ENCODE measurements at regions not wholly inside any gene's neighbourhood (a gene's known extent, or its start where the extent isn't known, plus 50 kb on each side); places are given as distances from the start of the nearest gene placed in this dataset.
A peak's percentile ranks its signal among the peaks of the same experiment; 100 is the strongest.

DNA sequence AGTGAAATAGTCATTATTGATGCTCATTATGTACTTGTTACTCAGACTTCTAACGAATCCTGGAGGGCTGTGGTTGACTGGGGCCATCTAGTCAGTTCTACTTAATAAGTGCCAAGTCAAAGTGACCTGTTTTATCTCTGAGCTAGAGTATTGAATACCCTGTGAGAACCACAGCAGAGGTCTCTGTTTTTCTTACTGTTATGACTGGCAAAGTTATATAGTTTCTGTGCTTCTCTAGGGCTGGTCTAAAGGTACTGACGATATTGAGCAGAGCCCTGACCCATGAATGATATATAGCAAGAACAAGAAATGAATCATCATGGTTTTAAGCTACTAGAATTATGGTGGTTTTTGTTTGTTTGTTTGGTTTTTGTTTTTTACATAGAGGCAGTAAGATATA, 555.8 kb downstream of the PLA2G4A start:
- Histone ChIP-seq H3K4me3 (no peak overlapping the region), H3K4me1 (replicated peaks in 1 of 2) (no peaks in the 10 kb centered on the region), H3K27ac (no peak overlapping the region)
- 19 to 96% (median 81%) methylated on average over 1 to 2 of the region's 2 CpGs; no CpG with 5 or more reads in 1 of the 10 experiments for WGBS, 10 experiments
- no peak for ATAC-seq (replicated peaks in 6 of 8)
- in situ Hi-C loops (cut with MboI; ENCODE audit: low pct_unique_long_range_greater_than_20kb in 2 of 9, low sequenced_read_pairs in 9 of 9, unreplicated experiment in 9 of 9): no loop called here

GRCh38 chr1:187390215-187390818, 561.6 kb downstream of the PLA2G4A start:
- 0 to 83% (median 59%) methylated on average over 1 to 3 of the region's 3 CpGs; no CpG with 5 or more reads in 1 of the 10 experiments for WGBS, 10 experiments
- in situ Hi-C loops (cut with MboI; ENCODE audit: low pct_unique_long_range_greater_than_20kb in 2 of 9, low sequenced_read_pairs in 9 of 9, unreplicated experiment in 9 of 9): no loop called here
- peak in 7 of 8 experiments; percentile 29 to 94 (median 74) for ATAC-seq (replicated peaks in 6 of 8)
- no peak overlapping the region for H3K27ac ChIP-seq
- peaks cover 0 to 11% of the 10 kb centered on the region in 2 donors for H3K4me1 ChIP-seq (replicated peaks in 1 of 2)
- no peak overlapping the region for H3K4me3 ChIP-seq

GRCh38 chr1:187396226-187396625, 567.5 kb downstream of the PLA2G4A start:
- ATAC-seq (replicated peaks in 6 of 8): no peak
- Histone ChIP-seq H3K27ac (no peak overlapping the region), H3K4me3 (no peak overlapping the region), H3K4me1 (replicated peaks in 1 of 2) (peaks cover 3 to 4% of the 10 kb centered on the region in 2 donors)
- in situ Hi-C loops (cut with MboI; ENCODE audit: low pct_unique_long_range_greater_than_20kb in 2 of 9, low sequenced_read_pairs in 9 of 9, unreplicated experiment in 9 of 9): no loop called here

- Histone ChIP-seq H3K27ac (no peak overlapping the region), H3K4me3 (no peak overlapping the region), H3K4me1 (replicated peaks in 1 of 2) (peaks cover 3 to 4% of the 10 kb centered on the region in 2 donors)
- WGBS, 10 experiments: 0 to 80% (median 65%) methylated on average over 1 to 9 of the region's 12 CpGs; no CpG with 5 or more reads in 2 of the 10 experiments
- in situ Hi-C loops (cut with MboI; ENCODE audit: low pct_unique_long_range_greater_than_20kb in 2 of 9, low sequenced_read_pairs in 9 of 9, unreplicated experiment in 9 of 9): no loop called here
- ATAC-seq (replicated peaks in 6 of 8): no peak
Measured at GRCh38 chr1:187396929-187397796, 568.4 kb downstream of the PLA2G4A start.

GRCh38 chr1:187408212-187409004, 579.7 kb downstream of the PLA2G4A start:
- Histone ChIP-seq H3K4me3 (no peak overlapping the region), H3K27ac (no peak overlapping the region), H3K4me1 (replicated peaks in 1 of 2) (peaks cover 0 to under 1% of the 10 kb centered on the region in 2 donors)
- in situ Hi-C loops (cut with MboI; ENCODE audit: low pct_unique_long_range_greater_than_20kb in 2 of 9, low sequenced_read_pairs in 9 of 9, unreplicated experiment in 9 of 9): no loop called here
- 43 to 100% (median 88%) methylated on average over 1 to 4 of the region's 4 CpGs for WGBS, 10 experiments
- ATAC-seq (replicated peaks in 6 of 8): peak in 2 of 8 experiments; percentile 62 to 89

DNA sequence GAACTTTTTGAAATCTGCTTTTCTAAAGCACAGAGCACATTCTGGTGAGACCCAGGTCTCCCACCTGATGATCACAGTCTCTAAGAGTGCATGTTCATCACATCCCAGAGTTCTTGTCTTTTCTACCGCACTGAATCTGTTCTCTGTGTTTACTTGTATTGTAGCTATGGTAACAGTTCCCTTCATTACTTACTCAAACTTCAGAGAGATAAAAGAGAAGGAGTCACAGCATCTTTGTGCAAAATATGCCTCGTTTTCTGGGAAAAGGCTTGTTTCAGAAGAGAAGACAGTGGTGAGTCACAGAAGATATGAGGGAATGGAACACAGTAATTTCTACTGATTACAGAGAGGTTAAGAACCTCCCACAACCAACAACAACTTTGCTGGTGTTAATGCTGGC, 580.6 kb downstream of the PLA2G4A start:
- H3K4me1 ChIP-seq (replicated peaks in 1 of 2): peaks cover 0 to 4% of the 10 kb centered on the region in 2 donors
- WGBS, 10 experiments: 0 to 96% (median 65%) methylated on average over 1 to 2 of the region's 2 CpGs; no CpG with 5 or more reads in 2 of the 10 experiments
- no peak overlapping the region for H3K4me3 ChIP-seq
- no peak overlapping the region for H3K27ac ChIP-seq
- in situ Hi-C loops (cut with MboI; ENCODE audit: low pct_unique_long_range_greater_than_20kb in 2 of 9, low sequenced_read_pairs in 9 of 9, unreplicated experiment in 9 of 9): no loop called here
- peak in 4 of 8 experiments; percentile 26 to 91 (median 69) for ATAC-seq (replicated peaks in 6 of 8)

GRCh38 chr1:187411118-187411517, 582.4 kb downstream of the PLA2G4A start:
- whole genome bisulfite sequencing, 10 experiments: 68 to 100% (median 95%) methylated on average over 1 to 3 of the region's 3 CpGs
- H3K4me1 ChIP-seq (replicated peaks in 1 of 2): peaks cover 0 to 4% of the 10 kb centered on the region in 2 donors
- in situ Hi-C loops (cut with MboI; ENCODE audit: low pct_unique_long_range_greater_than_20kb in 2 of 9, low sequenced_read_pairs in 9 of 9, unreplicated experiment in 9 of 9): no loop called here
- H3K27ac ChIP-seq: no peak overlapping the region
- no peak for ATAC-seq (replicated peaks in 6 of 8)
- no peak overlapping the region for H3K4me3 ChIP-seq

GRCh38 chr1:187413405-187414169, 584.8 kb downstream of the PLA2G4A start:
- no peak overlapping the region for H3K27ac ChIP-seq
- ATAC-seq (replicated peaks in 6 of 8): peak in 4 of 8 experiments; percentile 19 to 41 (median 28)
- no peak overlapping the region for H3K4me3 ChIP-seq
- WGBS, 10 experiments: 52 to 100% (median 80%) methylated on average over 1 to 2 of the region's 2 CpGs
- peaks cover 0 to 4% of the 10 kb centered on the region in 2 donors for H3K4me1 ChIP-seq (replicated peaks in 1 of 2)
- in situ Hi-C loops (cut with MboI; ENCODE audit: low pct_unique_long_range_greater_than_20kb in 2 of 9, low sequenced_read_pairs in 9 of 9, unreplicated experiment in 9 of 9): no loop called here

GRCh38 chr1:187415065-187415464, 586.3 kb downstream of the PLA2G4A start:
- H3K27ac ChIP-seq: no peak overlapping the region
- WGBS, 10 experiments: 38 to 93% (median 83%) methylated on average over 1 to 3 of the region's 3 CpGs
- H3K4me3 ChIP-seq: no peak overlapping the region
- in situ Hi-C loops (cut with MboI; ENCODE audit: low pct_unique_long_range_greater_than_20kb in 2 of 9, low sequenced_read_pairs in 9 of 9, unreplicated experiment in 9 of 9): no loop called here
- peaks cover 0 to 4% of the 10 kb centered on the region in 2 donors for H3K4me1 ChIP-seq (replicated peaks in 1 of 2)
- no peak for ATAC-seq (replicated peaks in 6 of 8)

GRCh38 chr1:187417520-187417919, 588.8 kb downstream of the PLA2G4A start:
- WGBS, 10 experiments: 55 to 100% (median 91%) methylated on average over 1 to 2 of the region's 2 CpGs; no CpG with 5 or more reads in 2 of the 10 experiments
- H3K27ac ChIP-seq: no peak overlapping the region
- no peak overlapping the region for H3K4me3 ChIP-seq
- peaks cover 0 to 4% of the 10 kb centered on the region in 2 donors for H3K4me1 ChIP-seq (replicated peaks in 1 of 2)
- ATAC-seq (replicated peaks in 6 of 8): no peak
- in situ Hi-C loops (cut with MboI; ENCODE audit: low pct_unique_long_range_greater_than_20kb in 2 of 9, low sequenced_read_pairs in 9 of 9, unreplicated experiment in 9 of 9): no loop called here

GRCh38 chr1:187433598-187433997, 604.8 kb downstream of the PLA2G4A start:
- H3K4me3 ChIP-seq: no peak overlapping the region
- in situ Hi-C loops (cut with MboI; ENCODE audit: low pct_unique_long_range_greater_than_20kb in 2 of 9, low sequenced_read_pairs in 9 of 9, unreplicated experiment in 9 of 9): no loop called here
- H3K4me1 ChIP-seq (replicated peaks in 1 of 2): no peaks in the 10 kb centered on the region
- ATAC-seq (replicated peaks in 6 of 8): no peak
- WGBS, 10 experiments: 60 to 100% (median 100%) methylated on average over 1 of the region's 1 CpG; no CpG with 5 or more reads in 1 of the 10 experiments
- H3K27ac ChIP-seq: no peak overlapping the region

GRCh38 chr1:187442603-187443002, 613.9 kb downstream of the PLA2G4A start:
- H3K4me3 ChIP-seq: no peak overlapping the region
- in situ Hi-C loops (cut with MboI; ENCODE audit: low pct_unique_long_range_greater_than_20kb in 2 of 9, low sequenced_read_pairs in 9 of 9, unreplicated experiment in 9 of 9): no loop called here
- ATAC-seq (replicated peaks in 6 of 8): no peak
- no peaks in the 10 kb centered on the region for H3K4me1 ChIP-seq (replicated peaks in 1 of 2)
- no peak overlapping the region for H3K27ac ChIP-seq
- 39 to 100% (median 75%) methylated on average over 2 to 3 of the region's 3 CpGs for WGBS, 10 experiments

Measured in motor neuron (in vitro differentiated cells).